ENCODE measurements at regions not wholly inside any gene's neighbourhood (a gene's known extent, or its start where the extent isn't known, plus 50 kb on each side); places are given as distances from the start of the nearest gene placed in this dataset.
"Not testable (repeated sequence)": the region's sequence is repeated elsewhere in the genome, so short reads cannot be mapped to it uniquely, and the experiment has no call there.

GRCh38 chr5:54883374-54884194 is 101.8 kb downstream of the ESM1 start:
- no peak for DNase-seq

GRCh38 chr5:54882841-54883240 is 102.6 kb downstream of the ESM1 start:
- DNase-seq, result no peak

GRCh38 chr5:54882101-54882500 is 103.3 kb downstream of the ESM1 start:
- DNase-seq, result no peak

- peak; percentile 33 for DNase-seq
Observed at GRCh38 chr5:54881286-54882005, 103.9 kb downstream of the ESM1 start.

GRCh38 chr5:54876976-54877375 is 108.4 kb downstream of the ESM1 start:
- no peak for DNase-seq

- DNase-seq, result no peak
Observed at GRCh38 chr5:54876556-54876955, 108.8 kb downstream of the ESM1 start.

GRCh38 chr5:54874337-54875021 is 110.9 kb downstream of the ESM1 start:
- DNase-seq, result no peak

GRCh38 chr5:54873691-54874090 is 111.7 kb downstream of the ESM1 start:
- DNase-seq, result no peak

GRCh38 chr5:54872810-54873209 is 112.6 kb downstream of the ESM1 start:
- no peak for DNase-seq

- no peak for DNase-seq
Observed at GRCh38 chr5:54870271-54870670, 115.1 kb downstream of the ESM1 start.

GRCh38 chr5:54869691-54870090 is 115.7 kb downstream of the ESM1 start:
- no peak for DNase-seq

- DNase-seq, result peak; percentile 58
Observed at GRCh38 chr5:54868511-54869483, 116.6 kb downstream of the ESM1 start.

GRCh38 chr5:54867310-54867944 is 118.0 kb downstream of the ESM1 start:
- DNase-seq, result no peak

GRCh38 chr5:54864911-54865515 is 120.4 kb downstream of the ESM1 start:
- DNase-seq, result not testable (repeated sequence)

GRCh38 chr5:54862036-54862435 is 123.4 kb downstream of the ESM1 start:
- DNase-seq, result no peak

- DNase-seq, result no peak
Observed at GRCh38 chr5:54861212-54861894, 124.0 kb downstream of the ESM1 start.

GRCh38 chr5:54860321-54860720 is 125.1 kb downstream of the ESM1 start:
- DNase-seq, result no peak

GRCh38 chr5:54859316-54859715 is 126.1 kb downstream of the ESM1 start:
- DNase-seq, result no peak

- no peak for DNase-seq
Observed at GRCh38 chr5:54854883-54855581, 130.4 kb downstream of the ESM1 start.

GRCh38 chr5:54852007-54852406 is 133.4 kb downstream of the ESM1 start:
- no peak for DNase-seq

Data from stimulated activated CD4-positive, alpha-beta T cell treated with anti-CD3 and anti-CD28 coated beads, Interleukin-1b, Interleukin-23, amount 100 ng/mL, for 48 hours (primary cell).